H1 (cell line): ENCODE measurements at regions not wholly inside any gene's neighbourhood (a gene's known extent, or its start where the extent isn't known, plus 50 kb on each side); places are given as distances from the start of the nearest gene placed in this dataset.
A peak's percentile ranks its signal among the peaks of the same experiment; 100 is the strongest.
"Not testable (repeated sequence)": the region's sequence is repeated elsewhere in the genome, so short reads cannot be mapped to it uniquely, and the experiment has no call there.

Source experiments
- CTCF ChIA-PET: fragments of 300-600 bp; sonication (Branson Sonifier 250); formaldehyde crosslinking; loops from one replicate; lab custom pipeline; 2021; ENCODE audit not compliant: partially characterized antibody; lab: Charles Lee
- POLR2A ChIA-PET: fragments of 300-600 bp; sonication (Branson Sonifier 250); formaldehyde crosslinking; loops from one replicate; lab custom pipeline; 2021; ENCODE audit warnings: inconsistent platforms; ENCODE audit not compliant: partially characterized antibody; lab: Charles Lee
- DNase-seq, 2 experiments: peaks; one replicate each; pipeline versions ENCODE4 v3.0.0 to v3.0.0-alpha.2; 2010 to 2022; ENCODE audit warnings: low spot score in 2 of 2, low read depth in 1 of 2, mixed read lengths in 1 of 2
- FAIRE-seq: peaks from 2 replicates; lab custom pipeline; 2011; peaks lifted over from hg19 to GRCh38; lab: Jason Lieb, UNC
- H2AFZ ChIP-seq: 2 replicates; pipeline ENCODE4 v1.8.1; 2012; ENCODE audit warnings: low read length, inconsistent platforms
- H2AK5ac ChIP-seq: 2 replicates; pipeline ENCODE4 v1.6.1; 2013; ENCODE audit warnings: low read depth, low read length
- H2BK120ac ChIP-seq: replicated peaks from 2 replicates; pipeline ENCODE3; 2013; ENCODE audit warnings: low read depth, low read length, inconsistent platforms
- H2BK12ac ChIP-seq: 2 replicates; pipeline ENCODE4 v1.6.1; 2013; ENCODE audit warnings: low read depth, low read length
- H2BK15ac ChIP-seq: 2 replicates; pipeline ENCODE4 v1.6.1; 2013; ENCODE audit warnings: low read length
- H2BK20ac ChIP-seq: 2 replicates; pipeline ENCODE4 v1.6.1; 2013; ENCODE audit warnings: low read length
- H2BK5ac ChIP-seq: 2 replicates; pipeline ENCODE4 v1.6.1; 2013; ENCODE audit warnings: low read depth, low read length
- H3K14ac ChIP-seq: 2 replicates; pipeline ENCODE4 v1.6.1; 2013; ENCODE audit warnings: inconsistent platforms; ENCODE audit not compliant: insufficient read length
- H3K18ac ChIP-seq: 2 replicates; pipeline ENCODE4 v1.6.1; 2013; ENCODE audit warnings: low read length; ENCODE audit errors: extremely low read depth
- H3K23ac ChIP-seq: 2 replicates; pipeline ENCODE4 v1.6.1; 2013; ENCODE audit warnings: inconsistent platforms; ENCODE audit not compliant: insufficient read length
- H3K23me2 ChIP-seq: 2 replicates; pipeline ENCODE4 v1.6.1; 2013; ENCODE audit warnings: low read depth, low read length
- H3K27ac ChIP-seq: 2 replicates; pipeline ENCODE4 v1.6.1; 2011; ENCODE audit warnings: low read depth, low read length, inconsistent platforms
- H3K27me3 ChIP-seq, 4 experiments: replicated peaks in 1 of 4; 1 replicate in 1 of 4; 2 replicates in 3 of 4; pipeline versions ENCODE4 v1.6.1 to v1.8.1; 2011 to 2013; ENCODE audit warnings: low read length in 3 of 4, mild to moderate bottlenecking in 3 of 4, inconsistent platforms in 2 of 4, mixed read lengths in 2 of 4, moderate library complexity in 1 of 4; ENCODE audit not compliant: control insufficient read depth in 3 of 4, insufficient read depth in 3 of 4; ENCODE audit errors: extremely low read depth in 1 of 4
- H3K36me3 ChIP-seq, 4 experiments: 2 replicates each; pipeline versions ENCODE4 v1.6.1 to v1.8.1; 2011 to 2013; ENCODE audit warnings: mild to moderate bottlenecking in 4 of 4, low read length in 3 of 4, moderate library complexity in 2 of 4, control low read depth in 1 of 4, inconsistent platforms in 1 of 4; ENCODE audit not compliant: insufficient read depth in 4 of 4, control insufficient read depth in 2 of 4
- H3K4ac ChIP-seq: replicated peaks from 2 replicates; pipeline ENCODE3; 2013; ENCODE audit warnings: low read length, low read depth, mixed read lengths, inconsistent platforms; ENCODE audit not compliant: insufficient read length
- H3K4me1 ChIP-seq, 4 experiments: replicated peaks in 1 of 4; 1 replicate in 1 of 4; 2 replicates in 3 of 4; pipeline versions ENCODE4 v1.6.1 to v1.8.1; 2011 to 2013; ENCODE audit warnings: low read length in 3 of 4, inconsistent platforms in 2 of 4, mixed read lengths in 1 of 4; ENCODE audit not compliant: insufficient read depth in 4 of 4, control insufficient read depth in 3 of 4
- H3K4me2 ChIP-seq, 2 experiments: 2 replicates each; pipeline versions ENCODE4 v1.6.1 to v1.8.1; 2011 to 2013; ENCODE audit warnings: low read depth in 2 of 2, low read length in 2 of 2, control low read depth in 1 of 2, inconsistent platforms in 1 of 2, mild to moderate bottlenecking in 1 of 2; ENCODE audit not compliant: insufficient read depth in 1 of 2
- H3K4me3 ChIP-seq, 4 experiments: fragments of 200-600, 300-600 bp in 1 of 4; sonication (generic), shearing (Covaris generic), sonication (Bioruptor Twin) in 1 of 4; 2 replicates each; pipeline versions ENCODE4 v1.5.1 to v1.8.1; 2011 to 2016; ENCODE audit warnings: low read length in 4 of 4, low read depth in 3 of 4, control low read depth in 2 of 4, inconsistent platforms in 2 of 4, mild to moderate bottlenecking in 2 of 4, mixed read lengths in 1 of 4, moderate library complexity in 1 of 4; ENCODE audit not compliant: insufficient read depth in 2 of 4; ENCODE audit errors: extremely low read depth in 1 of 4
- H3K56ac ChIP-seq: replicated peaks from 2 replicates; pipeline ENCODE3; 2013; ENCODE audit warnings: low read depth, mild to moderate bottlenecking, mixed read lengths, low read length, inconsistent platforms; ENCODE audit not compliant: insufficient read length
- H3K79me1 ChIP-seq: 2 replicates; pipeline ENCODE4 v1.6.1; 2013; ENCODE audit warnings: low read depth, low read length, control low read depth
- H3K79me2 ChIP-seq, 2 experiments: 2 replicates each; pipeline versions ENCODE4 v1.6.1 to v1.8.1; 2012 to 2013; ENCODE audit warnings: low read length in 2 of 2, mild to moderate bottlenecking in 2 of 2, inconsistent platforms in 1 of 2; ENCODE audit not compliant: insufficient read depth in 2 of 2, control insufficient read depth in 1 of 2
- H3K9ac ChIP-seq, 4 experiments: replicated peaks in 1 of 4; 1 replicate in 1 of 4; 2 replicates in 3 of 4; pipeline versions ENCODE4 v1.6.1 to v1.8.1; 2011 to 2013; ENCODE audit warnings: low read depth in 3 of 4, low read length in 3 of 4, control low read depth in 2 of 4, mild to moderate bottlenecking in 2 of 4, moderate library complexity in 2 of 4, inconsistent platforms in 1 of 4; ENCODE audit errors: extremely low read depth in 1 of 4
- H3K9me3 ChIP-seq, 2 experiments: 2 replicates each; pipeline versions ENCODE4 v1.6.1 to v1.8.1; 2012 to 2013; ENCODE audit warnings: mild to moderate bottlenecking in 2 of 2, moderate library complexity in 2 of 2, control low read depth in 1 of 2, inconsistent platforms in 1 of 2, low read depth in 1 of 2, low read length in 1 of 2, mixed read lengths in 1 of 2; ENCODE audit not compliant: insufficient read depth in 2 of 2
- H4K20me1 ChIP-seq, 2 experiments: replicated peaks in 1 of 2; 2 replicates each; pipeline versions ENCODE3 to v1.8.1; 2011 to 2013; ENCODE audit warnings: inconsistent platforms in 2 of 2, low read length in 2 of 2, mild to moderate bottlenecking in 1 of 2; ENCODE audit not compliant: insufficient read depth in 2 of 2, control insufficient read depth in 1 of 2
- H4K5ac ChIP-seq: 2 replicates; pipeline ENCODE4 v1.6.1; 2013; ENCODE audit warnings: low read length, low read depth, mixed read lengths, inconsistent platforms; ENCODE audit not compliant: insufficient read length
- H4K8ac ChIP-seq: 2 replicates; pipeline ENCODE4 v1.8.0; 2013; ENCODE audit warnings: mild to moderate bottlenecking, moderate library complexity, low read length, inconsistent platforms; ENCODE audit not compliant: insufficient read depth; ENCODE audit errors: extremely low read depth
- H4K91ac ChIP-seq: replicated peaks from 2 replicates; pipeline ENCODE3; 2013; ENCODE audit warnings: low read length, mixed read lengths, inconsistent platforms; ENCODE audit not compliant: insufficient read length
- WGBS, 2 experiments: shearing (Covaris generic) in 1 of 2; methylation state at CpG; one replicate each; pipeline versions ENCODE4 v1.1.6 to v1.1.7; 2013 to 2015; ENCODE audit warnings: low lambda C conversion rate in 2 of 2, mixed read lengths in 2 of 2, inconsistent platforms in 1 of 2, low coverage in 1 of 2, missing lambda C conversion rate in 1 of 2; ENCODE audit not compliant: insufficient replicate concordance in 2 of 2, insufficient coverage in 1 of 2, insufficient read length in 1 of 2; ENCODE audit errors: extremely low coverage in 1 of 2, missing lambda C conversion rate in 1 of 2; 5-methylcytosine and 5-hydroxymethylcytosine counted together

- POLR2A ChIA-PET, H4K5ac ChIP-seq, H2BK12ac ChIP-seq, H2BK20ac ChIP-seq, H4K20me1 ChIP-seq, H2BK120ac ChIP-seq, H3K23me2 ChIP-seq, H2BK15ac ChIP-seq, H4K91ac ChIP-seq, H3K4ac ChIP-seq, H2AK5ac ChIP-seq, H3K4me2 ChIP-seq, H3K4me1 ChIP-seq, H3K79me1 ChIP-seq, H3K79me2 ChIP-seq, DNase-seq, H3K4me3 ChIP-seq, H2BK5ac ChIP-seq, H3K27me3 ChIP-seq, H3K9ac ChIP-seq, H2AFZ ChIP-seq, H4K8ac ChIP-seq, CTCF ChIA-PET, H3K23ac ChIP-seq, H3K18ac ChIP-seq, H3K36me3 ChIP-seq, H3K14ac ChIP-seq, FAIRE-seq, H3K56ac ChIP-seq, H3K27ac ChIP-seq: not testable (repeated sequence)
- 87% methylated on average over 6 of the region's 6 CpGs; no CpG with 5 or more reads in 1 of the 2 experiments for WGBS, 2 experiments
- peaks cover 13 to 15% of the 10 kb centered on the region in 2 experiments for H3K9me3 ChIP-seq
Observed at GRCh38 chr4:27813226-27813625, 952.6 kb downstream of the STIM2 start.

- Histone ChIP-seq H2AFZ (0 out of 2 replicates have a peak overlapping the region, but pooled peaks have one; percentile 53), H3K9me3 (peaks cover 14 to 18% of the 10 kb centered on the region in 2 experiments)
- H3K36me3 ChIP-seq, CTCF ChIA-PET, H3K23ac ChIP-seq, H3K9ac ChIP-seq, H2BK5ac ChIP-seq, H3K79me1 ChIP-seq, H3K4me3 ChIP-seq, H3K56ac ChIP-seq, H3K4ac ChIP-seq, H2AK5ac ChIP-seq, DNase-seq, H4K91ac ChIP-seq, H3K79me2 ChIP-seq, H2BK20ac ChIP-seq, H3K23me2 ChIP-seq, H3K14ac ChIP-seq, POLR2A ChIA-PET, H2BK15ac ChIP-seq, H2BK120ac ChIP-seq, H4K20me1 ChIP-seq, H3K27me3 ChIP-seq, H4K5ac ChIP-seq, H2BK12ac ChIP-seq, H3K4me1 ChIP-seq, FAIRE-seq, H3K4me2 ChIP-seq, H3K27ac ChIP-seq, H3K18ac ChIP-seq, H4K8ac ChIP-seq: not testable (repeated sequence)
- 96% methylated on average over 18 of the region's 18 CpGs; no CpG with 5 or more reads in 1 of the 2 experiments for WGBS, 2 experiments
Observed at GRCh38 chr4:27813699-27814425, 953.2 kb downstream of the STIM2 start.
